SK-N-MC (cell line): ENCODE measurements at regions not wholly inside any gene's neighbourhood (a gene's known extent, or its start where the extent isn't known, plus 50 kb on each side); places are given as distances from the start of the nearest gene placed in this dataset.

Experiments
- DNase-seq: peaks from one replicate; pipeline ENCODE4 v3.0.0-alpha.2; 2011; ENCODE audit warnings: low read depth, low spot score
- H3K27ac ChIP-seq: fragments of 200-600 bp; sonication (generic); 2 replicates; pipeline ENCODE4 v1.5.1; 2016; ENCODE audit warnings: mixed run types
- H3K36me3 ChIP-seq: fragments of 200-600 bp; sonication (generic); 2 replicates; pipeline ENCODE4 v1.6.1; 2017; ENCODE audit warnings: antibody characterized with exemption, low read length, mixed read lengths; ENCODE audit not compliant: insufficient read depth
- H3K4me3 ChIP-seq: fragments of 200-600 bp; sonication (generic); 2 replicates; pipeline ENCODE4 v1.5.1; 2016
- H3K9ac ChIP-seq: fragments of 200-600 bp; sonication (generic); 2 replicates; pipeline ENCODE4 v1.8.0; 2017; ENCODE audit warnings: mixed run types, mixed read lengths; ENCODE audit not compliant: insufficient read length
- H3K9me3 ChIP-seq: fragments of 200-600 bp; sonication (generic); 2 replicates; pipeline ENCODE4 v1.6.1; 2017; ENCODE audit warnings: low read depth, mild to moderate bottlenecking, antibody characterized with exemption, low read length, moderate library complexity, mixed read lengths
- EZH2 ChIP-seq: fragments of 200-600 bp; sonication (generic); IDR thresholded peaks from one replicate; pipeline ENCODE4 v1.6.1; 2017; ENCODE audit warnings: antibody characterized with exemption
- FOXP2 ChIP-seq: optimal IDR thresholded peaks from 2 replicates; pipeline ENCODE3; 2011; ENCODE audit warnings: mild to moderate bottlenecking, moderate library complexity; ENCODE audit not compliant: insufficient read depth; ENCODE audit errors: extremely low read length, control extremely low read depth
- POLR2AphosphoS5 ChIP-seq: IDR thresholded peaks from 2 replicates; pipeline ENCODE4 v1.6.1; 2012; ENCODE audit warnings: mild to moderate bottlenecking, low read depth, low read length, borderline replicate concordance

- no peak for DNase-seq
- Histone ChIP-seq H3K9me3 (no peaks in the 10 kb centered on the region), H3K4me3 (no peak overlapping the region), H3K9ac (no peak overlapping the region), H3K27ac (no peak overlapping the region), H3K36me3 (no peaks in the 10 kb centered on the region)
- TF ChIP-seq EZH2, result no peak
- TF ChIP-seq FOXP2, result no peak
- TF ChIP-seq POLR2AphosphoS5, result no peak
Measured at GRCh38 chr11:81932303-81932702, 801.4 kb downstream of the FAM181B start.

DNA sequence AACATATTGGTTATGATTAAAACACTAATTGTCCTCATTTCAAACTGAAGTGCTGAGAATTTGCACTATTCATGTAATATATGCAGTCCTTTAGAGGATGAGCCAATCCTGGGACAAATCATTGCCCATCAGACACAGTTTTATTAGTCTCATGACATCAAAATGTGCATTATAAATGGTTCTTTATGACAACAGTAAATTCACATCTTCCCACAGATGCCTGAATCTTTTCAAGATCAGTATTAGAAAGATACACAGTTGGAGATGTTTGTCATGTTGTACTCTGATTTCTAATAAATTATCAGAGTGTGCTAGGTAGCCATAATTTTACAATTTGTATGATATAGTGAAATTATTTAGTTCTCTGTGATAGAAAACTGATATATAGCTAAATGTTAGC, 813.5 kb downstream of the FAM181B start:
- no peak overlapping the region for H3K27ac ChIP-seq
- no peak for TF ChIP-seq EZH2
- TF ChIP-seq POLR2AphosphoS5, result no peak
- no peak for TF ChIP-seq FOXP2

DNA sequence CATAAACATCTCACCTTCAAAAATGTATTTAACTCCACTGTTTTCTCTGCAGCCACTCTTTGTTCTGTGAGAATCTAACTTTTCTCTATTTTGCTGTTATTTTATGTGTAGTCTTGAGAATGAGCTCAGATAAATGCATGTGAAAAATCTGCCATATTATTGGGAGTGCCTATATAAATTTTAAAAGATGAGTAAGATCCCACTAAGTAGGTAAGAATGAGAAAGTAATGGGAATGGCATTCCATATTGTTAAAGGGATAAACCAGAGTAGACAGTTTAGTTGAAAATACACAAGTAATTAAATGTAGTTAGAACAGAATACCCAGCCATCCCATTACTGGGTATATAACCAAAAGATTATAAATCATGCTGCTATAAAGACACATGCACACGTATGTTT, 817.2 kb downstream of the FAM181B start:
- Histone ChIP-seq H3K36me3 (no peaks in the 10 kb centered on the region), H3K27ac (no peak overlapping the region), H3K9me3 (no peaks in the 10 kb centered on the region), H3K4me3 (no peak overlapping the region), H3K9ac (no peak overlapping the region)
- no peak for DNase-seq
- TF ChIP-seq POLR2AphosphoS5 (no peak), EZH2 (no peak), FOXP2 (no peak)

More for the DNA sequence above, 813.5 kb downstream of the FAM181B start:
- Histone ChIP-seq H3K9me3 (no peaks in the 10 kb centered on the region), H3K9ac (no peak overlapping the region), H3K4me3 (no peak overlapping the region), H3K36me3 (no peaks in the 10 kb centered on the region)
- DNase-seq, result no peak

- no peak for DNase-seq
- no peaks in the 10 kb centered on the region for H3K36me3 ChIP-seq
- no peak overlapping the region for H3K9ac ChIP-seq
- H3K9me3 ChIP-seq, result no peaks in the 10 kb centered on the region
- no peak for TF ChIP-seq FOXP2
- TF ChIP-seq EZH2, result no peak
- TF ChIP-seq POLR2AphosphoS5, result no peak
- H3K27ac ChIP-seq, result no peak overlapping the region
- H3K4me3 ChIP-seq, result no peak overlapping the region
Measured at GRCh38 chr11:81915045-81915444, 818.6 kb downstream of the FAM181B start.

DNA sequence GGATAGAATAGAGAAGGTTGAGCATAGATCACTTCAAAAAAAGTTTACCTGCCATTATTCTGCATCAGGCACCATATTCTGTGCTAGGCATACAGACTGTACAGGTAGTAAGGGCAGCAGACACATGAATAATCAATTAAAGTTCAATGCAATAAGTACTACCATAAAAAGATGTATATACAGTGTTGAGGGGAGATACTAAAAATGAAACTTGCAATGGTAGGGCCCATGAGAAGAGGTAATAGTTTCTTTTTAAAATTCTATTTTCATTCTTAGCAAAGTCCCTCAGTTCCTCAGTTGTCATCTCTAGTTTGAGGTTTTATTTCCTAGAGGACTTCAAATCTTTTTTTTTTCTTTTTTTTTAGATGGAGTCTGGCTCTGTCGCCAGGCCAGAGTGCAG, 819.9 kb downstream of the FAM181B start:
- no peak overlapping the region for H3K27ac ChIP-seq
- H3K4me3 ChIP-seq, result no peak overlapping the region
- H3K36me3 ChIP-seq, result no peaks in the 10 kb centered on the region
- H3K9me3 ChIP-seq, result no peaks in the 10 kb centered on the region
- no peak overlapping the region for H3K9ac ChIP-seq
- DNase-seq, result no peak
- TF ChIP-seq EZH2, result no peak
- no peak for TF ChIP-seq POLR2AphosphoS5
- no peak for TF ChIP-seq FOXP2

DNA sequence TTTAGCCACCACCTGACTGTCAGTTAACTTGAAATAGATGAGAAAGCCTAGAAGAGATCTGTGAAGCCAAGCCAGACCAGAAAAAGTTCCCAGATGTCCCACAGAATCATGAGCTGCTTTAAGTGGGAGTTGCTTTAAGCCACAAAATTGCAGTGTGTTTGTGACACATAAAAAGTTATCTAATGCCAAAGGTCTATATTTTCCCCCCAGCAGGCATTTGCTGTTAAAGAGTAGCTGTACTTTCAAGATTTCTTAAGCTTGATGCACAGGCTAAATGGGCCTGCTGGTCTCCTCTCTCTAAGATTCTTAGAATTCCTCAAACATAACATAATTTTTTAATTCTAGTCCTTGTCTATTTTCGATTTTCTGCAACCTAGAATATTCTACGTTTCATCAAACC, 825.7 kb downstream of the FAM181B start:
- no peaks in the 10 kb centered on the region for H3K36me3 ChIP-seq
- H3K9me3 ChIP-seq, result no peaks in the 10 kb centered on the region
- H3K27ac ChIP-seq, result no peak overlapping the region
- TF ChIP-seq POLR2AphosphoS5 (no peak), EZH2 (no peak), FOXP2 (no peak)
- no peak overlapping the region for H3K4me3 ChIP-seq
- no peak overlapping the region for H3K9ac ChIP-seq
- DNase-seq, result no peak

GRCh38 chr11:81899156-81899555, 834.5 kb downstream of the FAM181B start:
- TF ChIP-seq FOXP2 (no peak), EZH2 (no peak), POLR2AphosphoS5 (no peak)
- Histone ChIP-seq H3K9me3 (no peaks in the 10 kb centered on the region), H3K4me3 (no peak overlapping the region), H3K9ac (no peak overlapping the region), H3K36me3 (no peaks in the 10 kb centered on the region), H3K27ac (no peak overlapping the region)
- no peak for DNase-seq

DNA sequence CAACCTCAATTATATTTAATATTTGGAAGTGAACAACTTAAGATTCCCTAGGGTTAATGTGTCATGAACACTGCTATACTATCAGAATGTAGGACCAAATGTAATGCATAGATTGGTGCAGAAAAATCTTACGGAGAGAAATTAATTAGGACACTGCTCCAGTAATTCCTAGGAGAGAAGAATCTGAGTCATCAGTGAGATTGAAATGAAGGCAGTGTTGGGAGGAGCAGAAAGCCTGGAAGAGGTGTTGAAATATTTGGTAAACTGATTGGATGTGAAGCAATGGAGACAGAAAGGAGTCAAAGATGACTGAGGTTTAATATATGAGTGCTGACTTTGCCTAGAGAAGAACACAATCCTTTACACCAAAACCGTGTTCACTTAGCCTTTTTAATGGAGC, 836.0 kb downstream of the FAM181B start:
- DNase-seq, result no peak
- H3K36me3 ChIP-seq, result no peaks in the 10 kb centered on the region
- no peak for TF ChIP-seq POLR2AphosphoS5
- no peak for TF ChIP-seq FOXP2
- no peak for TF ChIP-seq EZH2
- no peak overlapping the region for H3K9ac ChIP-seq
- H3K27ac ChIP-seq, result no peak overlapping the region
- H3K4me3 ChIP-seq, result no peak overlapping the region
- no peaks in the 10 kb centered on the region for H3K9me3 ChIP-seq

GRCh38 chr11:81895258-81895657, 838.4 kb downstream of the FAM181B start:
- Histone ChIP-seq H3K9ac (no peak overlapping the region), H3K27ac (no peak overlapping the region), H3K36me3 (no peaks in the 10 kb centered on the region), H3K4me3 (no peak overlapping the region), H3K9me3 (no peaks in the 10 kb centered on the region)
- no peak for DNase-seq
- TF ChIP-seq POLR2AphosphoS5, result no peak
- TF ChIP-seq EZH2, result no peak
- TF ChIP-seq FOXP2, result no peak
